ENCODE measurements at regions not wholly inside any gene's neighbourhood (a gene's known extent, or its start where the extent isn't known, plus 50 kb on each side); places are given as distances from the start of the nearest gene placed in this dataset.

- TF ChIP-seq, protein P1, sequence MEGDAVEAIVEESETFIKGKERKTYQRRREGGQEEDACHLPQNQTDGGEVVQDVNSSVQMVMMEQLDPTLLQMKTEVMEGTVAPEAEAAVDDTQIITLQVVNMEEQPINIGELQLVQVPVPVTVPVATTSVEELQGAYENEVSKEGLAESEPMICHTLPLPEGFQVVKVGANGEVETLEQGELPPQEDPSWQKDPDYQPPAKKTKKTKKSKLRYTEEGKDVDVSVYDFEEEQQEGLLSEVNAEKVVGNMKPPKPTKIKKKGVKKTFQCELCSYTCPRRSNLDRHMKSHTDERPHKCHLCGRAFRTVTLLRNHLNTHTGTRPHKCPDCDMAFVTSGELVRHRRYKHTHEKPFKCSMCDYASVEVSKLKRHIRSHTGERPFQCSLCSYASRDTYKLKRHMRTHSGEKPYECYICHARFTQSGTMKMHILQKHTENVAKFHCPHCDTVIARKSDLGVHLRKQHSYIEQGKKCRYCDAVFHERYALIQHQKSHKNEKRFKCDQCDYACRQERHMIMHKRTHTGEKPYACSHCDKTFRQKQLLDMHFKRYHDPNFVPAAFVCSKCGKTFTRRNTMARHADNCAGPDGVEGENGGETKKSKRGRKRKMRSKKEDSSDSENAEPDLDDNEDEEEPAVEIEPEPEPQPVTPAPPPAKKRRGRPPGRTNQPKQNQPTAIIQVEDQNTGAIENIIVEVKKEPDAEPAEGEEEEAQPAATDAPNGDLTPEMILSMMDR (IDR thresholded peaks at IDR 0.05 in 8 of 11, conservative IDR thresholded peaks at IDR 0.05 in 3 of 11), result no peak
- TF ChIP-seq POLR2A (IDR thresholded peaks at IDR 0.05), result no peak
Measured at GRCh38 chr22:49429066-49429465, 398.6 kb downstream of the BRD1 start.

All from spleen (tissue), 7 donors.